AG04450 (cell line): ENCODE measurements at regions not wholly inside any gene's neighbourhood (a gene's known extent, or its start where the extent isn't known, plus 50 kb on each side); places are given as distances from the start of the nearest gene placed in this dataset.

ENCODE experiments used
- CTCF ChIA-PET: fragments of 300-600, 350-600 bp; formaldehyde crosslinking; extraction: SDS; loops from one replicate; lab custom pipeline; 2022; ENCODE audit warnings: antibody characterized with exemption, inconsistent platforms; lab: Charles Lee
- POLR2A ChIA-PET: fragments of 350-600 bp; formaldehyde crosslinking; extraction: SDS; loops from one replicate; lab custom pipeline; 2021; ENCODE audit warnings: antibody characterized with exemption, inconsistent platforms; lab: Yijun Ruan, JAX
- DNase-seq: peaks from one replicate; pipeline ENCODE4 v3.0.0-alpha.2; 2011; ENCODE audit warnings: low read depth, low spot score
- H3K27ac ChIP-seq: one replicate; pipeline ENCODE4 v1.5.1; 2012; ENCODE audit warnings: low read depth, low read length, control low read depth
- H3K27me3 ChIP-seq: one replicate; pipeline ENCODE4 v1.6.0; 2012; ENCODE audit warnings: low read length; ENCODE audit not compliant: control insufficient read depth, insufficient read depth
- H3K4me3 ChIP-seq: 2 replicates; pipeline ENCODE4 v1.5.1; 2011; ENCODE audit warnings: mild to moderate bottlenecking, low read depth, low read length, control low read depth
- H3K9me3 ChIP-seq: 2 replicates; pipeline ENCODE4 v1.5.1; 2012; ENCODE audit warnings: low read length; ENCODE audit not compliant: control insufficient read depth, insufficient read depth
- CTCF ChIP-seq: IDR thresholded peaks from 2 replicates; pipeline ENCODE4 v1.5.1; 2011; ENCODE audit warnings: low read depth, low read length, control low read depth, inconsistent platforms

GRCh38 chr2:217655651-217656050, 347.1 kb downstream of the TNS1 start:
- H3K9me3 ChIP-seq, result no peaks in the 10 kb centered on the region
- ChIA-PET CTCF (interaction anchor here (0.6 to 0.8 kb wide), 2 partner anchors 50 to 58 kb away, joined by 3 to 8 read pairs; no protein-coding TSS in a partner anchor), POLR2A (interaction anchor here (1.3 kb wide), 1 partner anchor 11 kb away, joined by 4 read pairs; no protein-coding TSS in a partner anchor)
- H3K27ac ChIP-seq, result no peak overlapping the region
- H3K27me3 ChIP-seq, result peaks cover 8% of the 10 kb centered on the region
- no peak for TF ChIP-seq CTCF
- no peak for DNase-seq
- H3K4me3 ChIP-seq, result no peak overlapping the region

- no peak for DNase-seq
- Histone ChIP-seq H3K4me3 (no peak overlapping the region), H3K27ac (no peak overlapping the region), H3K27me3 (peaks cover 5% of the 10 kb centered on the region), H3K9me3 (no peaks in the 10 kb centered on the region)
- CTCF ChIA-PET, result interaction anchor here (1.2 to 5.0 kb wide), 3 partner anchors 57 to 606 kb away, joined by 3 to 41 read pairs (median 4); no protein-coding TSS in a partner anchor
- no peak for TF ChIP-seq CTCF
- POLR2A ChIA-PET, result interaction anchor here (1.4 kb wide), 1 partner anchor 976 kb away, joined by 3 read pairs; no protein-coding TSS in a partner anchor
Observed at GRCh38 chr2:217654168-217654567, 348.6 kb downstream of the TNS1 start.

GRCh38 chr2:217652761-217653639, 349.8 kb downstream of the TNS1 start:
- CTCF ChIA-PET, result interaction anchor here (1.1 to 5.0 kb wide), 7 partner anchors 13 to 605 kb away, joined by 3 to 41 read pairs (median 4); no protein-coding TSS in a partner anchor
- Histone ChIP-seq H3K9me3 (no peaks in the 10 kb centered on the region), H3K27ac (peak overlapping the region; percentile 93), H3K27me3 (peaks cover 5% of the 10 kb centered on the region), H3K4me3 (no peak overlapping the region)
- TF ChIP-seq CTCF, result peak; percentile 22; the same call in 1 of the 2 replicates
- DNase-seq, result peak; percentile 55
- POLR2A ChIA-PET, result interaction anchor here (1.4 kb wide), 1 partner anchor 975 kb away, joined by 3 read pairs; no protein-coding TSS in a partner anchor

GRCh38 chr2:217650716-217651360, 352.0 kb downstream of the TNS1 start:
- Histone ChIP-seq H3K4me3 (no peak overlapping the region), H3K27me3 (no peaks in the 10 kb centered on the region), H3K9me3 (no peaks in the 10 kb centered on the region), H3K27ac (no peak overlapping the region)
- peak; percentile 21 for DNase-seq
- POLR2A ChIA-PET, result interaction anchor here (0.8 kb wide), 1 partner anchor 955 kb away, joined by 4 read pairs; the partner anchor contains the start of gene IGFBP5
- peak; percentile 89 for TF ChIP-seq CTCF
- CTCF ChIA-PET, result interaction anchor here (0.6 to 5.0 kb wide), 39 partner anchors 8 to 950 kb away, joined by 3 to 41 read pairs (median 4); no protein-coding TSS in a partner anchor
